ENCODE measurements at regions not wholly inside any gene's neighbourhood (a gene's known extent, or its start where the extent isn't known, plus 50 kb on each side); places are given as distances from the start of the nearest gene placed in this dataset.
A peak's percentile ranks its signal among the peaks of the same experiment; 100 is the strongest.

GRCh38 chr7:136148920-136149319 lies 171.8 kb upstream of the MTPN start:
- H3K4me3 ChIP-seq (ENCODE audit: low read depth, low read length) = no peak overlapping the region
- TF ChIP-seq CTCF (IDR thresholded peaks at IDR 0.05; ENCODE audit: insufficient read depth, low read depth, low read length) = no peak
- DNase-seq (ENCODE audit: low read depth) = no peak

GRCh38 chr7:136146925-136147324 lies 169.8 kb upstream of the MTPN start:
- no peak for TF ChIP-seq CTCF (IDR thresholded peaks at IDR 0.05; ENCODE audit: insufficient read depth, low read depth, low read length)
- no peak for DNase-seq (ENCODE audit: low read depth)
- H3K4me3 ChIP-seq (ENCODE audit: low read depth, low read length) = no peak overlapping the region

GRCh38 chr7:136144182-136144581 lies 167.0 kb upstream of the MTPN start:
- no peak for DNase-seq (ENCODE audit: low read depth)
- no peak for TF ChIP-seq CTCF (IDR thresholded peaks at IDR 0.05; ENCODE audit: insufficient read depth, low read depth, low read length)
- no peak overlapping the region for H3K4me3 ChIP-seq (ENCODE audit: low read depth, low read length)

GRCh38 chr7:136143271-136143670 lies 166.1 kb upstream of the MTPN start:
- no peak overlapping the region for H3K4me3 ChIP-seq (ENCODE audit: low read depth, low read length)
- no peak for DNase-seq (ENCODE audit: low read depth)
- no peak for TF ChIP-seq CTCF (IDR thresholded peaks at IDR 0.05; ENCODE audit: insufficient read depth, low read depth, low read length)

GRCh38 chr7:136142583-136142982 lies 165.4 kb upstream of the MTPN start:
- DNase-seq (ENCODE audit: low read depth) = no peak
- TF ChIP-seq CTCF (IDR thresholded peaks at IDR 0.05; ENCODE audit: insufficient read depth, low read depth, low read length) = no peak
- H3K4me3 ChIP-seq (ENCODE audit: low read depth, low read length) = no peak overlapping the region

GRCh38 chr7:136140469-136140868 lies 163.3 kb upstream of the MTPN start:
- no peak overlapping the region for H3K4me3 ChIP-seq (ENCODE audit: low read depth, low read length)
- no peak for TF ChIP-seq CTCF (IDR thresholded peaks at IDR 0.05; ENCODE audit: insufficient read depth, low read depth, low read length)
- no peak for DNase-seq (ENCODE audit: low read depth)

GRCh38 chr7:136139417-136139816 lies 162.3 kb upstream of the MTPN start:
- no peak for TF ChIP-seq CTCF (IDR thresholded peaks at IDR 0.05; ENCODE audit: insufficient read depth, low read depth, low read length)
- peak; percentile 22 for DNase-seq (ENCODE audit: low read depth)
- H3K4me3 ChIP-seq (ENCODE audit: low read depth, low read length) = no peak overlapping the region
